ENCODE measurements at regions not wholly inside any gene's neighbourhood (a gene's known extent, or its start where the extent isn't known, plus 50 kb on each side); places are given as distances from the start of the nearest gene placed in this dataset.

DNA sequence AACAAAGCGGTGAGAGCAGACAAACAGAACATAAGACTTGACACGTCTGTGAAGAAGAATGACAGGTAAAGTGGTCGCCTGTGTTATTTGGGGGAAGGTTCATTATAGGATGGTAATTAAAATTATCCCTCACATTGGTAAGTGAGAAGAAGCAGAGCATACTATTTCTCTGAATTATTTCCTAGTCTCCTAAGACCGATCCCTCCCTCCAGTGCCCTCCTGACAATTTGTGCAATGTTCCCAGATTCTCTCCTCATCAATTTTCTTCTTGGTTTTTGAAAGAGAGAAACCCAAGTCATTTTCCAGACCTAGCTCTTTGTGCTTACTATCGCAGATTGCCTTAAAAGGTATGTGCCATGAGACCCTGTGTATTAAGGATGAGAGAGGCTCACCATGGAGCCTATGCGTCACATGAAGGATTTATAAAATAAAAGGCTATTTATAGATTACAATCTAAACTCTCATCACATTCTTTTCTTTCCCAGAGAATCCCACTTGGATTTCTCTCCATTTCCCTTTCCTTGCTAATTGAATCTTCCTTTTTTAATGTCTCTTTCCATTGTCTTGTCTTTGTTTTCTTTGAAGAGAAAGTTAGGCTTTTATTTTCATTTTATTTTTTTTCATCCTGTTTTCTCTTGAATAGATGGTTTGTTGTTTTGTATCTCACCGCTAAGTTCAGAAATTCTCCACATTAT lies 112.0 kb downstream of the PPP1R3A start:
- Histone ChIP-seq H3F3A (ENCODE audit: insufficient read depth, low read length, poor library complexity, severe bottlenecking) (peaks cover 8% of the 10 kb centered on the region), H3K36me3 (ENCODE audit: insufficient read depth, low read length) (no peaks in the 10 kb centered on the region), H3K4me3 (ENCODE audit: low read length) (peak overlapping the region; percentile 16), H3K4me2 (ENCODE audit: low read length) (no peak overlapping the region), H3K9me3 (ENCODE audit: low read length) (no peaks in the 10 kb centered on the region), H2AFZ (ENCODE audit: low read depth, low read length) (no peak overlapping the region), H3K79me2 (replicated peaks; ENCODE audit: insufficient read depth, low read length) (no peaks in the 10 kb centered on the region), H3K9ac (ENCODE audit: low read length) (peak overlapping the region; percentile 70), H3K9me2 (ENCODE audit: insufficient read depth, low read length) (no peaks in the 10 kb centered on the region), H4K20me1 (ENCODE audit: insufficient read depth) (no peaks in the 10 kb centered on the region), H3K27ac (ENCODE audit: low read length) (peak overlapping the region; percentile 99), H3K27me3 (ENCODE audit: insufficient read depth, low read depth, low read length) (no peaks in the 10 kb centered on the region)
- TF ChIP-seq MXI1 (conservative IDR thresholded peaks at IDR 0.05; ENCODE audit: poor library complexity, severe bottlenecking) (no peak), POLR2AphosphoS5 (IDR thresholded peaks at IDR 0.05) (peak; percentile 81), EP300 (conservative IDR thresholded peaks at IDR 0.05; ENCODE audit: poor library complexity, severe bottlenecking) (peak; percentile 95), EZH2 (IDR thresholded peaks at IDR 0.05; ENCODE audit: borderline replicate concordance, insufficient read depth, low read length, poor library complexity, severe bottlenecking) (no peak), TAF1 (IDR thresholded peaks at IDR 0.05; ENCODE audit: low read depth) (no peak), SMC3 (conservative IDR thresholded peaks at IDR 0.05; ENCODE audit: poor library complexity) (peak; percentile 20), RAD21 (conservative IDR thresholded peaks at IDR 0.05) (peak; percentile 37)
- TF ChIP-seq, protein P1, sequence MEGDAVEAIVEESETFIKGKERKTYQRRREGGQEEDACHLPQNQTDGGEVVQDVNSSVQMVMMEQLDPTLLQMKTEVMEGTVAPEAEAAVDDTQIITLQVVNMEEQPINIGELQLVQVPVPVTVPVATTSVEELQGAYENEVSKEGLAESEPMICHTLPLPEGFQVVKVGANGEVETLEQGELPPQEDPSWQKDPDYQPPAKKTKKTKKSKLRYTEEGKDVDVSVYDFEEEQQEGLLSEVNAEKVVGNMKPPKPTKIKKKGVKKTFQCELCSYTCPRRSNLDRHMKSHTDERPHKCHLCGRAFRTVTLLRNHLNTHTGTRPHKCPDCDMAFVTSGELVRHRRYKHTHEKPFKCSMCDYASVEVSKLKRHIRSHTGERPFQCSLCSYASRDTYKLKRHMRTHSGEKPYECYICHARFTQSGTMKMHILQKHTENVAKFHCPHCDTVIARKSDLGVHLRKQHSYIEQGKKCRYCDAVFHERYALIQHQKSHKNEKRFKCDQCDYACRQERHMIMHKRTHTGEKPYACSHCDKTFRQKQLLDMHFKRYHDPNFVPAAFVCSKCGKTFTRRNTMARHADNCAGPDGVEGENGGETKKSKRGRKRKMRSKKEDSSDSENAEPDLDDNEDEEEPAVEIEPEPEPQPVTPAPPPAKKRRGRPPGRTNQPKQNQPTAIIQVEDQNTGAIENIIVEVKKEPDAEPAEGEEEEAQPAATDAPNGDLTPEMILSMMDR (IDR thresholded peaks at IDR 0.05; ENCODE audit: poor library complexity, severe bottlenecking) = no peak
- TF ChIP-seq, protein P2, sequence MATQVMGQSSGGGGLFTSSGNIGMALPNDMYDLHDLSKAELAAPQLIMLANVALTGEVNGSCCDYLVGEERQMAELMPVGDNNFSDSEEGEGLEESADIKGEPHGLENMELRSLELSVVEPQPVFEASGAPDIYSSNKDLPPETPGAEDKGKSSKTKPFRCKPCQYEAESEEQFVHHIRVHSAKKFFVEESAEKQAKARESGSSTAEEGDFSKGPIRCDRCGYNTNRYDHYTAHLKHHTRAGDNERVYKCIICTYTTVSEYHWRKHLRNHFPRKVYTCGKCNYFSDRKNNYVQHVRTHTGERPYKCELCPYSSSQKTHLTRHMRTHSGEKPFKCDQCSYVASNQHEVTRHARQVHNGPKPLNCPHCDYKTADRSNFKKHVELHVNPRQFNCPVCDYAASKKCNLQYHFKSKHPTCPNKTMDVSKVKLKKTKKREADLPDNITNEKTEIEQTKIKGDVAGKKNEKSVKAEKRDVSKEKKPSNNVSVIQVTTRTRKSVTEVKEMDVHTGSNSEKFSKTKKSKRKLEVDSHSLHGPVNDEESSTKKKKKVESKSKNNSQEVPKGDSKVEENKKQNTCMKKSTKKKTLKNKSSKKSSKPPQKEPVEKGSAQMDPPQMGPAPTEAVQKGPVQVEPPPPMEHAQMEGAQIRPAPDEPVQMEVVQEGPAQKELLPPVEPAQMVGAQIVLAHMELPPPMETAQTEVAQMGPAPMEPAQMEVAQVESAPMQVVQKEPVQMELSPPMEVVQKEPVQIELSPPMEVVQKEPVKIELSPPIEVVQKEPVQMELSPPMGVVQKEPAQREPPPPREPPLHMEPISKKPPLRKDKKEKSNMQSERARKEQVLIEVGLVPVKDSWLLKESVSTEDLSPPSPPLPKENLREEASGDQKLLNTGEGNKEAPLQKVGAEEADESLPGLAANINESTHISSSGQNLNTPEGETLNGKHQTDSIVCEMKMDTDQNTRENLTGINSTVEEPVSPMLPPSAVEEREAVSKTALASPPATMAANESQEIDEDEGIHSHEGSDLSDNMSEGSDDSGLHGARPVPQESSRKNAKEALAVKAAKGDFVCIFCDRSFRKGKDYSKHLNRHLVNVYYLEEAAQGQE (IDR thresholded peaks at IDR 0.05; ENCODE audit: borderline replicate concordance) = peak; percentile 100

DNA sequence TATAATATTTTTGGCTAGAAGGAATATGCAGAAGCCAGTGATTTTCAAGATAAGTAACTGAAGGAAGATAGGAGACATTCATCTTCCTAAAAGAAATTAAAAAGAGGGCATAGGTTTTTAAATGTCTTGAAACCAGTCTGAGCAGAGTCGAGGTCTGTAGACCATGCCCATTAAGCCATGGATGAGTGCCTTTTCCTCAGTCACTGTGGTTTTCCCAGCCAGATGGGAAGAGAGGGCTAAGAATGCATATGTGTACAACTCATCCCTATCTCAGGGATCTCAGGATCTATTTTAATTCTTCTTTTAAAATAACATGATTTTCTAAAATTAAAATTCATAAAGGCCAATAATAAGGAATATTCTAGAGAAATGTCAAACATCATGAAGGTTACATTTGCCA lies 112.8 kb downstream of the PPP1R3A start:
- no peaks in the 10 kb centered on the region for H3K9me2 ChIP-seq (ENCODE audit: insufficient read depth, low read length)
- H3K36me3 ChIP-seq (ENCODE audit: insufficient read depth, low read length) = no peaks in the 10 kb centered on the region
- no peaks in the 10 kb centered on the region for H3K9me3 ChIP-seq (ENCODE audit: low read length)
- TF ChIP-seq TAF1 (IDR thresholded peaks at IDR 0.05; ENCODE audit: low read depth) (no peak), MXI1 (conservative IDR thresholded peaks at IDR 0.05; ENCODE audit: poor library complexity, severe bottlenecking) (no peak)
- TF ChIP-seq, protein P1 (IDR thresholded peaks at IDR 0.05; ENCODE audit: poor library complexity, severe bottlenecking) = no peak
- H3K27ac ChIP-seq (ENCODE audit: low read length) = peak overlapping the region; percentile 99
- H3K4me2 ChIP-seq (ENCODE audit: low read length) = peak overlapping the region; percentile 10
- H2AFZ ChIP-seq (ENCODE audit: low read depth, low read length) = no peak overlapping the region
- H4K20me1 ChIP-seq (ENCODE audit: insufficient read depth) = no peaks in the 10 kb centered on the region
- no peak overlapping the region for H3K4me3 ChIP-seq (ENCODE audit: low read length)
- no peaks in the 10 kb centered on the region for H3K79me2 ChIP-seq (replicated peaks; ENCODE audit: insufficient read depth, low read length)
- H3F3A ChIP-seq (ENCODE audit: insufficient read depth, low read length, poor library complexity, severe bottlenecking) = peaks cover 8% of the 10 kb centered on the region
- no peaks in the 10 kb centered on the region for H3K27me3 ChIP-seq (ENCODE audit: insufficient read depth, low read depth, low read length)
- H3K9ac ChIP-seq (ENCODE audit: low read length) = peak overlapping the region; percentile 70
